ENCODE measurements at regions not wholly inside any gene's neighbourhood (a gene's known extent, or its start where the extent isn't known, plus 50 kb on each side); places are given as distances from the start of the nearest gene placed in this dataset.

- no peak for DNase-seq (ENCODE audit: low read depth in 2 of 2)
Observed at GRCh38 chr2:8263901-8264300, 418.0 kb upstream of the ID2 start.

- no peak for DNase-seq (ENCODE audit: low read depth in 2 of 2)
Observed at GRCh38 chr2:8264981-8265380, 416.9 kb upstream of the ID2 start.

GRCh38 chr2:8265476-8266226, 416.2 kb upstream of the ID2 start:
- DNase-seq (ENCODE audit: low read depth in 2 of 2): no peak

- no peak for DNase-seq (ENCODE audit: low read depth in 2 of 2)
Observed at GRCh38 chr2:8266563-8266962, 415.3 kb upstream of the ID2 start.

GRCh38 chr2:8267048-8267447, 414.8 kb upstream of the ID2 start:
- DNase-seq (ENCODE audit: low read depth in 2 of 2): no peak

- DNase-seq (ENCODE audit: low read depth in 2 of 2): no peak
Observed at GRCh38 chr2:8267721-8268120, 414.1 kb upstream of the ID2 start.

GRCh38 chr2:8268172-8268783, 413.6 kb upstream of the ID2 start:
- DNase-seq (ENCODE audit: low read depth in 2 of 2): no peak

GRCh38 chr2:8270699-8271098, 411.2 kb upstream of the ID2 start:
- no peak for DNase-seq (ENCODE audit: low read depth in 2 of 2)

- DNase-seq (ENCODE audit: low read depth in 2 of 2): no peak
Observed at GRCh38 chr2:8271461-8271860, 410.4 kb upstream of the ID2 start.

GRCh38 chr2:8276026-8276425, 405.8 kb upstream of the ID2 start:
- DNase-seq (ENCODE audit: low read depth in 2 of 2): no peak

- DNase-seq (ENCODE audit: low read depth in 2 of 2): no peak
Observed at GRCh38 chr2:8277921-8278571, 403.8 kb upstream of the ID2 start.

- no peak for DNase-seq (ENCODE audit: low read depth in 2 of 2)
Observed at GRCh38 chr2:8278709-8279354, 403.0 kb upstream of the ID2 start.

GRCh38 chr2:8279506-8279905, 402.4 kb upstream of the ID2 start:
- no peak for DNase-seq (ENCODE audit: low read depth in 2 of 2)

- no peak for DNase-seq (ENCODE audit: low read depth in 2 of 2)
Observed at GRCh38 chr2:8281234-8281633, 400.6 kb upstream of the ID2 start.

GRCh38 chr2:8281950-8282857, 399.7 kb upstream of the ID2 start:
- no peak for DNase-seq (ENCODE audit: low read depth in 2 of 2)

GRCh38 chr2:8282858-8283252, 399.0 kb upstream of the ID2 start:
- no peak for DNase-seq (ENCODE audit: low read depth in 2 of 2)

- no peak for DNase-seq (ENCODE audit: low read depth in 2 of 2)
Observed at GRCh38 chr2:8285081-8285480, 396.8 kb upstream of the ID2 start.

- DNase-seq (ENCODE audit: low read depth in 2 of 2): no peak
Observed at GRCh38 chr2:8285898-8286297, 396.0 kb upstream of the ID2 start.

- DNase-seq (ENCODE audit: low read depth in 2 of 2): no peak
Observed at GRCh38 chr2:8288206-8288605, 393.6 kb upstream of the ID2 start.

GRCh38 chr2:8289111-8289510, 392.7 kb upstream of the ID2 start:
- DNase-seq (ENCODE audit: low read depth in 2 of 2): no peak

- no peak for DNase-seq (ENCODE audit: low read depth in 2 of 2)
Observed at GRCh38 chr2:8290771-8291352, 391.0 kb upstream of the ID2 start.
